Sigmoid colon (tissue), 6 donors: ENCODE measurements at regions not wholly inside any gene's neighbourhood (a gene's known extent, or its start where the extent isn't known, plus 50 kb on each side); places are given as distances from the start of the nearest gene placed in this dataset.

ENCODE experiments used
- DNase-seq: peaks from one replicate; pipeline ENCODE4 v3.0.0-alpha.2; 2019
- H3K27ac ChIP-seq, 4 donors: fragments of 200-600 bp; sonication (generic); one replicate each; pipeline ENCODE4 v1.5.1; 2016 to 2019; ENCODE audit warnings: mild to moderate bottlenecking in 1 of 4
- H3K27me3 ChIP-seq, 3 donors: fragments of 200-600 bp; sonication (generic); one replicate each; pipeline ENCODE4 v1.5.1; 2019; ENCODE audit warnings: mild to moderate bottlenecking in 1 of 3
- H3K36me3 ChIP-seq, 4 donors: fragments of 200-600 bp; sonication (generic); one replicate each; pipeline ENCODE4 v1.5.1; 2016 to 2019
- H3K4me1 ChIP-seq, 4 donors: fragments of 200-600 bp; sonication (generic); one replicate each; pipeline ENCODE4 v1.5.1; 2017 to 2019
- H3K4me3 ChIP-seq, 4 donors: fragments of 200-600 bp; sonication (generic); one replicate each; pipeline ENCODE4 v1.5.1; 2017 to 2019; ENCODE audit warnings: mild to moderate bottlenecking in 2 of 4, moderate library complexity in 1 of 4
- H3K9me3 ChIP-seq, 4 donors: fragments of 200-600 bp in 3 of 4; sonication (generic) in 3 of 4; one replicate each; pipeline versions ENCODE4 v1.5.1 to v1.6.1; 2013 to 2019
- CTCF ChIP-seq, 4 experiments: fragments of 450-650 bp in 3 of 4; fragments of 200-600 bp in 1 of 4; IDR thresholded peaks; one replicate each; pipeline ENCODE4 v1.5.1; 2016 to 2019; ENCODE audit warnings: antibody characterized with exemption in 4 of 4, mild to moderate bottlenecking in 3 of 4, moderate library complexity in 2 of 4
- EP300 ChIP-seq, 4 donors: sonication (generic); formaldehyde crosslinking; IDR thresholded peaks; one replicate each; pipeline ENCODE4 v1.6.1; 2017; ENCODE audit warnings: antibody characterized with exemption in 4 of 4
- POLR2A ChIP-seq, 2 donors: fragments of 450-650 bp; IDR thresholded peaks; one replicate each; pipeline ENCODE4 v1.6.1; 2016; ENCODE audit warnings: antibody characterized with exemption in 2 of 2, mild to moderate bottlenecking in 2 of 2, moderate library complexity in 2 of 2
- POLR2AphosphoS5 ChIP-seq, 4 donors: sonication (generic); formaldehyde crosslinking; IDR thresholded peaks; one replicate each; pipeline ENCODE4 v1.6.1; 2017; ENCODE audit warnings: antibody characterized with exemption in 4 of 4
- WGBS, 2 donors: extraction: QIAGEN DNeasy Blood & Tissue Kit; methylation state at CpG; one replicate each; pipeline ENCODE4 v1.1.7; 2013; 5-methylcytosine and 5-hydroxymethylcytosine counted together
- intact Hi-C: fragments of 100-400 bp; cut with DNase I; formaldehyde crosslinking; loops from one replicate; pipeline ENCODE4 v1.15.1; 2023
- donor health status: healthy with polysubstance abuse.
- donor health status: healthy.

- H3K27me3 ChIP-seq: no peaks in the 10 kb centered on the region
- intact Hi-C loops: no loop called here
- peaks cover 0 to 2% (median 0%) of the 10 kb centered on the region in 4 donors for H3K9me3 ChIP-seq
- WGBS, 2 donors: 18 to 66% methylated on average over 1 of the region's 1 CpG
- no peaks in the 10 kb centered on the region for H3K36me3 ChIP-seq
- H3K4me1 ChIP-seq: no peaks in the 10 kb centered on the region
- no peak overlapping the region for H3K4me3 ChIP-seq
- DNase-seq: no peak
- TF ChIP-seq CTCF (IDR thresholded peaks at IDR 0.05) (no peak), POLR2A (IDR thresholded peaks at IDR 0.05) (no peak)
- H3K27ac ChIP-seq: no peak overlapping the region
Observed at GRCh38 chr7:153628825-153629224, 423.4 kb upstream of the DPP6 start.

DNA sequence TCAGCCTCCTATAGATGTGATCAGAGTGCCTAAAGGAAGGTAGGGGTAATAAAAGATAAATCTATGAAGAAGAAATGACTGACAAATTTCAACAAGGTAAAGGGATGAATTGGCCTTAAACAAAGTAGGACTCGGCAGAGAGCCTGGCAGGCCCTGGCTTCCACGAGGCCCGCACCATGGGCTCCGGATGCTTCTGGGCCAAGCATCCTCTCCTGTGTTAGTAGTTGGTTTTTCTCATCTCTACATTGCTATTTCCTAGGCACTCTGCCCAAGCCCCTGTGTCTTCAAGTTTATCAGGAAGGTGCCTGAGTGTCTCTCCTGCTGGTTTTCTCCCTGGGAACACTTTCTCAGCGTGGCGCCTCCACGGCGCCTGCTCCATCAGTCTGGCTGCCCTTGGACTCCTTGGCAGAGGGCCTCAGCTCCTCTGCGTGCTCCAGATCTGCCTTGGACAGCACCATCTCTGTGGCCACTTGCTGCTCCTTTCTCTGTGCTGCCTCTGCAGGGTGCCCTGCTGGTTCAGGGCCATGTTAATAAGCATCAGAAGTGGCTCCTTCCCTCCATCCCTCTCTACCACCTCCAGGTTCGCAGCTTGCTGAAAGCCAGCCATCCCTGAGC, 413.3 kb upstream of the DPP6 start:
- no peaks in the 10 kb centered on the region for H3K36me3 ChIP-seq
- DNase-seq: no peak
- H3K27me3 ChIP-seq: no peaks in the 10 kb centered on the region
- intact Hi-C loops: no loop called here
- H3K4me1 ChIP-seq: peaks cover 0 to 10% (median 2%) of the 10 kb centered on the region in 4 donors
- no peak overlapping the region for H3K4me3 ChIP-seq
- H3K9me3 ChIP-seq: peaks cover 0 to 3% (median 0%) of the 10 kb centered on the region in 4 donors
- H3K27ac ChIP-seq: no peak overlapping the region
- WGBS, 2 donors: 90 to 91% methylated on average over 10 of the region's 10 CpGs
- TF ChIP-seq POLR2A (IDR thresholded peaks at IDR 0.05): no peak
- TF ChIP-seq EP300 (IDR thresholded peaks at IDR 0.05): no peak
- no peak for TF ChIP-seq CTCF (IDR thresholded peaks at IDR 0.05)
- TF ChIP-seq POLR2AphosphoS5 (IDR thresholded peaks at IDR 0.05): no peak

DNA sequence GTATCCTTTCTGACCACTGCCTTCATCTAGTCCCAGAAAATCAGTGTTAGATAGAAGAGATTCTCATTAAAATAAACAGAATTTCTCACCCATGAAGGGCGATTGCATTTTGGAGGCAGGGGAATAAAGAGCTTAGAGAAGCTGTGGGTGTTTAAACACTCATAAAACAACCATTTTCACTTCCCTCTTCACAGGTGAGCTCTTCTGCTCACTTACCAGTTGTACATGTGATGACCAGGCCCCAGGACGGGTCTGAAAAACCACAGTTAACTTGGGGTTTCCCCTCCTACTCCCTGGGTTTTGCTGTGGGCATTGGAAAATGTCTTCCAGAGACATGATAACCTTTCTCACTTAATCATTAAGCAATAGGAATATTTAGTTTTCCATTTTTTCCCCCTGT, 411.6 kb upstream of the DPP6 start:
- H3K27me3 ChIP-seq: no peaks in the 10 kb centered on the region
- H3K27ac ChIP-seq: peak overlapping the region in 3 of 4 donors; percentile 18 to 53 (median 50)
- no peak overlapping the region for H3K4me3 ChIP-seq
- no peak for DNase-seq
- 63 to 76% methylated on average over 2 of the region's 2 CpGs for WGBS, 2 donors
- H3K36me3 ChIP-seq: no peaks in the 10 kb centered on the region
- H3K4me1 ChIP-seq: peaks cover 0 to 10% (median 2%) of the 10 kb centered on the region in 4 donors
- intact Hi-C loops: no loop called here
- H3K9me3 ChIP-seq: peaks cover 0 to 3% (median 0%) of the 10 kb centered on the region in 4 donors
- no peak for TF ChIP-seq POLR2A (IDR thresholded peaks at IDR 0.05)
- TF ChIP-seq EP300 (IDR thresholded peaks at IDR 0.05): no peak
- TF ChIP-seq POLR2AphosphoS5 (IDR thresholded peaks at IDR 0.05): no peak
- no peak for TF ChIP-seq CTCF (IDR thresholded peaks at IDR 0.05)

DNA sequence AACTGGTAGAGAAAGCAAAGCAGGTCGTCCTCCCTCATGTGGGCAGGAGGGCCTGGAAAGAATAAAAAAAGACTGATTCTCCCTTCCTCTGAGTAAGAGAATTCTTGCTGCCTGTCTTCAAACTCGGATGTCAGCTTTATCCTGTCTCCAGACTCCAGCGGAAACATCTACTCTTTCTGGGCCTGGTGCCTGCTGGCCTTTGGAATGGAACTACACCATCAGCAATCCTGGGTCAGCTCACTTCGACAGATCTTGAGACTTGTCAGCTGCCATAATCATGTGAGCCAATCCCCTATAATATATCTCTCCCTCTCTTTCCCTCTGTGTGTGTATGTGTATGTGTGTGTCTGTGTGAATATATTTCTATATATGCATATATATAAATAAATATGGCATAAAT, 411.0 kb upstream of the DPP6 start:
- Histone ChIP-seq H3K4me1 (peaks cover 0 to 10% (median 2%) of the 10 kb centered on the region in 4 donors), H3K9me3 (peaks cover 0 to 3% (median 0%) of the 10 kb centered on the region in 4 donors), H3K27ac (peak overlapping the region; percentile 35 to 53 (median 43)), H3K4me3 (no peak overlapping the region), H3K27me3 (no peaks in the 10 kb centered on the region), H3K36me3 (no peaks in the 10 kb centered on the region)
- TF ChIP-seq POLR2A (IDR thresholded peaks at IDR 0.05): no peak
- no peak for TF ChIP-seq CTCF (IDR thresholded peaks at IDR 0.05)
- peak in 3 of 4 donors; percentile 43 to 67 (median 63) for TF ChIP-seq POLR2AphosphoS5 (IDR thresholded peaks at IDR 0.05)
- peak; percentile 86 for DNase-seq
- WGBS, 2 donors: 55 to 63% methylated on average over 4 of the region's 4 CpGs
- intact Hi-C loops: no loop called here

DNA sequence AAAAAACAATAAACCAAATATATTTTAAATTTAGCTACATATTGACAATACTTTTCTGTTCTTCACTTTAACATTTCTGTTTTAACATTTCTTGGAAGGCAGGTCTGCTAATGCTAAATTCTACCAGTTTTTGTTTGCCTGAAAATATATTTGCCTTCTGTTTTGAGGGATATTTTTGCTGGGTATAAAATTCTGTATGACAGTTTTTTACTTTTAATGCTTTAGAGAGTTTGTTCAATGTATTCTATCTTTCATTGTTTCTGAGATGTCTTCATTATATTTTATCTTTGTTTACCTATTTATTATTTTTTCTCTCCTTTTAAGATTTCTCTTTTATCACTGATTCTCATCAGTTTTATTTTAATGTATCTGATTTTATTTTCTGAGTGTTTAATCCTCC, 409.2 kb upstream of the DPP6 start:
- Histone ChIP-seq H3K4me1 (peaks cover 0 to 10% (median 2%) of the 10 kb centered on the region in 4 donors), H3K4me3 (no peak overlapping the region), H3K27ac (no peak overlapping the region), H3K9me3 (peaks cover 0 to 8% (median 0%) of the 10 kb centered on the region in 4 donors), H3K36me3 (no peaks in the 10 kb centered on the region), H3K27me3 (no peaks in the 10 kb centered on the region)
- TF ChIP-seq EP300 (IDR thresholded peaks at IDR 0.05): no peak
- no peak for TF ChIP-seq POLR2AphosphoS5 (IDR thresholded peaks at IDR 0.05)
- intact Hi-C loops: no loop called here
- DNase-seq: no peak
